NT2/D1 (cell line): ENCODE measurements at regions not wholly inside any gene's neighbourhood (a gene's known extent, or its start where the extent isn't known, plus 50 kb on each side); places are given as distances from the start of the nearest gene placed in this dataset.

Source experiments
- SUZ12 ChIP-seq: IDR thresholded peaks from 2 replicates; pipeline ENCODE4 v1.6.1; 2011; ENCODE audit not compliant: insufficient read length, insufficient read depth; ENCODE audit errors: extremely low read depth
- YY1 ChIP-seq: IDR thresholded peaks from 2 replicates; pipeline ENCODE4 v1.6.1; 2011; ENCODE audit not compliant: insufficient read length, insufficient read depth
- ZNF274 ChIP-seq: IDR thresholded peaks from 2 replicates; pipeline ENCODE4 v1.6.1; 2011; ENCODE audit warnings: mild to moderate bottlenecking, low read depth, low read length

GRCh38 chr14:87688524-87688923 lies 304.5 kb downstream of the GALC start:
- TF ChIP-seq YY1 (no peak), ZNF274 (no peak), SUZ12 (no peak)
